IPS-NIHi7 (cell line): ENCODE measurements at regions not wholly inside any gene's neighbourhood (a gene's known extent, or its start where the extent isn't known, plus 50 kb on each side); places are given as distances from the start of the nearest gene placed in this dataset.

Experiments
- DNase-seq: peaks from one replicate; pipeline ENCODE4 v3.0.0; 2012; ENCODE audit warnings: mixed read lengths; ENCODE audit errors: extremely low spot score

DNA sequence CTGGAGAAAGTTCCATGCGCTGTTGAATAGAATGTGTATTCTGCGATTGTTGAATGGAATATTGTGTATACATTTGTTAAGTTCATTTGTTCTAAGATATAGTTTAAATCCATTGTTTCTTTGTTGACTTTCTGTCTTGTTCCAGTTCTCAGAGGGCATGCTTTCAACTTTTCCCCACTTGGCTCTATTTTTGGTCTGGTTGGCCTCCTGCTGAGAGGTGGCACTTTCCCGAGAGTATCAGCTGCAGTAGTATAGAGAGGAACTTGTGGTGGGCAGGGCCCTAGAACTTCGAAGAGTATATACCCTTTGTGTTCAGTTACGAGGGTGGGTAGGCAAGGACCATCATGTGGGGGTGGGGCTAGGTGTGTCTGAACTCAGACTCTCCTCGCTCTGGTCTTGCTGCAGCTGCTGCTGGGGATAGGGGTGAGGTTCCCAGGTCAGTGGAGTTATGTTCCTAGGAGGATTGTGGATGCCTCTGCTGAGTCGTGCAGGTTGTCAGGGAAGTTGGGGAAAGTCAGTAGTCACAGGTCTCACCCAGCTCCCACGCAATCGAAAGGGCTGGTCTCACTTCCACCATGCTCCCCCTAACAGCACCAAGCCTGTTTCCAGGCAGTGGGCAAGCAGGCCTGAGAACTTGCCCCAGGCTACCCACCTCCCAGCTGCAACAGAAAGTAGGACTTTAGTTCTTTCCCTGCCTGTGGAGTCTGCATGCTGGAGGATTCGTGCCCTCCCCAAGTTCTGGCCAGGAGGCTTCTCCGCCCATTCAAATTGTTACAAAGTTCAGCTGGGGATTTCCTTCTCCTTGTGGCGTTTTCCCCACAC lies 118.9 kb upstream of the SSTR4 start:
- DNase-seq: no peak

DNA sequence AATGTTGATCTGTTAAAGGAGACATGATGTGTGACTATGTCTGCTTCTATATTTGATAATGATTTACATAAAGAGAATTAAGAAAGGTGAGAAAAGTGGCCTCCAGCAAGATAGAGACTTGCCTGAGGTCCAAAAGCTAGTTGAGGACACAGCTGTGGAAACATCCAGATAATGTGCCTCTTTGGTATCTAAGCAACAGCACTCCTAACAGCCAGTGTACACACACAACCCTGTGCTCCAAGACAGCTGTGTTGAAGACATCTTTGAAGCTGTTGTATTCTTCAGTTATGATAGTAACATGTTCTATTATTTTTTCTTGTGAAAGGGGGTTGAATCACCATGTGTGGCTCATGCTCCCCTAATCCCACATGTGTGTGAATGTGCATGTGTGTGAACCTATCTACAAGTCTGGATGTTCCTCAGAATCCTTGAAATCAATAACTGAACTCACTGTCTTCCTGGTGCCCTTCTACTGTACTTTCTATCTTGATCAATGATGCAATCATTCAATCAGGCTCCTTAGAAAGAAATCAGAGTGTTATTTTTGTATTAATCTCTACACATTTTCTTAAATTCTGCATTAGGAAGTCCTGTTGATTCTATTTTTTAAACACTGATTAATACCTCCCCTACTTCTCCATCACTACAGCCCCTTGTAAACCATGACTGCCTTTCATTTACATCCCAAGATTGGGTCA lies 116.7 kb upstream of the SSTR4 start:
- DNase-seq: no peak

DNA sequence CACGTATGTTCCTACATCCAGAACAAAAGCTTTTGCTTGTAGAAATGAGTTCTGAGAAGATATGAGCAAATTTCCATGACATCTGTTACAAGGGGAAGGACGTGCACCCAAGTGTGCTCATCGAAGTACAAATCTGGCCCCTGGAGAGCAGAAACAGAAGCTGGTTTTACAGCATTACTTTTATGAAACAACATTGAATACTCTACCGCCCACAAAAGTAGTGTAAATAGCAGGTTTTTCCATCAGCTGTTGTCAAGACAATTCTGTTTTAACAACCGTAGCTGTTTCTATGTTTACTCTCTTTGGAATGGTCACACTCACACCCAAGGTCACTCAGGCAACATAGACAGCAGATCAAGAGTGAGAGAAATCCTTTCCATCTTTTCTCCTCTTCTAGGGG lies 114.2 kb upstream of the SSTR4 start:
- DNase-seq: no peak

DNA sequence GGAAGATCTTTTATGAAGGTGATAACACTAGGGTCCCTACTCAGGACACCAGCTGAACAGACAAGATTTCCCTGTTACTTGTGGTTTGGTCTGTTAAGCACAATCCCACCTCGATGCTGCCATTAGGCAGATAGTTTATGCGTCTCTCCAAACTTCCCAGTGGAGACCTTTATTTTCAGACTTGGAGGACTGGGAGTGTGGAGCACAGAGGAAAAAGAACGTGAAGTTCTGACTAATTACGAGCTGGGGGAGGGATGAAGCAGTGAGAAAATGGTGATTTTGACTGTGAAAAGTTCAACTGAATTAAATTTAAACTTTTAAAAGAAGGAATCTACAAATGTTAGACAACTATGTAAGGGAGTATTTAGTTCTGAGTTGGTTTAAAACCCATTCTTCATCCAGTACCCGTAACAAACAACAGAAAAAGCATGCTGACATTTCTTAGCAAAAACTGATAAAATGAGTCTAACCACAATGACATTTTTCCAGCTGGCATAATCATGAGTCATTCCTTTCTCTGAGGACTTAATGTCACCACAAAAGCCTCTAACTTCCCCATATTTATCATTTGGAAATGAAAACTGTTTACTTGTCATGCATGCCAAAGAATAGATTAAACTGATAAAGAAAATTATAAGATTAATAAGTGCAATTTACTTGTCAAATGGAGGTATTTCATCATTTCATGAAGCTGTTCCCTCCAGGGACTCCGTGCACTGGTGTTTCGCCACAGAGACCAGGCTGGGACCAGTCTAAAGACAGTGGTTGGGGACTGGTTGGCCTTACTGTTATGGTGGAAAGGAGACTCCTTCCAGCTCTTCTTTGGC lies 113.3 kb upstream of the SSTR4 start:
- no peak for DNase-seq

DNA sequence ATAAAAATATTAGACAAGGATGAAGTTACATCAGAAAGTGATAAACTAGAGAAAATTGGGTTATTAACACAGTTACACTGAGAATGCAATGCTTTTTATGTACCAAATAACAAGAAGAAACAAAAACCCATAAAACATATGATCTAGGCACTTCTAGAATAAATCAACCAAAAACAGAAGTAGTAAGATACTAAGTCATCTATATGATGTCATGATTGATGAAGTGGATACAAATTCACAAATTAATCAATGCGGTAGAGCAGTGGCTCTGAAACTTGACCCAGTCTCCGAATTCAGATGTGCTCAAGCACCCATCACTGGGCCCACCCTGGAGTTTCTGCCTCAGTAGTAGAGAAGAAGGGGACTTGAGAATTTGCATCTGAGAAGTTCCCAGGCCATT lies 112.1 kb upstream of the SSTR4 start:
- no peak for DNase-seq

DNA sequence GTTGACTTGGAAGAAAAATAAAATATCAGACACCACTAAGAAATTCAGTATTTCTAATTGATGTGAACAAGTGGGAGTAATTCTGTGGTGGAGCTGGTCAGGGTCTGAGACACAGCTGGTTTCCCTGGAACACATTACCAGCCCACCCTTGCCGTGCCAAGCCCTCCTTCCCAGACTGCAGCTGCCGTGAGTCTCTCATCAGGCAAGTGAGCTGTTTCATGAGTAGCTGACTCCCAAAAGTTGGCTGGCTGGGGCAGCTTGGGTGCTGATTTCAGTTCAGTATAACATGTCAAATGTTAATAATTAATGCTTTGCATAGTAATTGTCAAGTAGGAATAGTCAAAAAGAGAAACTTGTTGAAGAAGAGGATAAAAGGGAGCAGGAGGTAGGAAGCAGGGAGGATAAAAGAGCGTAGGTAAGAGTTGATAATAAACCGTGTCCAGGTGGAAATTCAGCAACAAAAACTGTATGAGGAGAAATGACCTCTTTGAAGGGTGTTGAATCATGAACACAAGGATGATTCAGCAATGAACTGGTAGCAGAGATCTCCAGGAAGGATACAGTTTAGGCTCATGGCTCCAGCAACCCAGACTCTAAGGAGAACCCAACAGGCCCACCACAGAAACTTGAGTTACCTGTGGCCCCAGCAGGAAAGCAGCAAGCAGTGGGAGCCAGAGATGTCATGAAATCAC lies 110.9 kb upstream of the SSTR4 start:
- no peak for DNase-seq

DNA sequence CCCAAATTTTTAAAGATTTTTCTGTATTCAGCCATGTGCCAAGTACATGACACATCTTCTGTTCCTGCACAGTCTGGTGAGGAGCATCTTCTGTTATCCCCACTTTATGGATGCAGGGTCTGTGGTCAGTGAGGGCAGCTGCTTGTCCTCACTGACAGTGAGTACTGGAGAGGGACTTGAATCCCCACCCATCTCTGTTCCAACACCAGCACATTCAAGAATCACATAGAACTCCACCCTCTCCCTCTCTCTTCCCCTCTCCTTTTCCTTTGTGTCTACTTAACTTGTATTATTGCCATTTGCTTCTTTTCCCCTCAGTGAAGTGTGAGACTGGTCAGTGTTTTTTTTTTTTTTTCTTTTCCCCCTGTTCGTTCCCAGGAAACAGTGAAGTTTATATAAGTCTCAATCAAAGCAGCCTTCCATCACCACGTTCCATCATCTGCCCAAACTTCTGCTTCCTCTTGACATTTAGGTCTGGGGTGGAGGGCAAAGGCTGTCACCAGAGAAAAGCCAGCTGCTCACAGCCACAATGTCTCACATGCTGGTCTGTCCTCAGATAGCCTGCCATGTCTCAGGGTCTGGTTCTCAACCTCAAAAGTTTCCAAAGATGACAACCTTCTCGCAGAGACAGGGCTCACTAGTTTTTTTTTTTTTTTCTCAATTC lies 110.0 kb upstream of the SSTR4 start:
- DNase-seq: no peak

DNA sequence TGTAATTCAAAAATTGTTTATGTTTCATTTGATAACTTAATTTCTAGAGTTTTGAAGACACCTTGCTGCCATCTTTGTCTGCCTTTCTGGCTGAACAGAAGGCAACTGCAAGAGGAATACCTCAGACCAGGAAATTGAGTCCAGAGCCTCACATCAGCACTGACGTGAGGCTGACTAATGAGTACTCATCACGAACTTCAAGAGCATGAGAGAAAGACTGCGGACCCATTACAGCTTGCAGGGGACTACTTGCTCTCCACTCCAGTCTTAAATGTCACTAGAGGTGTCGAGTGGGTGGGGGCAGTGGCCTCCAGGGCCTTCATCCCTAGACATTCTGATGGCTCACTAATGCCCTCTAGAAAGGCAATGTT lies 109.5 kb upstream of the SSTR4 start:
- DNase-seq: no peak

DNA sequence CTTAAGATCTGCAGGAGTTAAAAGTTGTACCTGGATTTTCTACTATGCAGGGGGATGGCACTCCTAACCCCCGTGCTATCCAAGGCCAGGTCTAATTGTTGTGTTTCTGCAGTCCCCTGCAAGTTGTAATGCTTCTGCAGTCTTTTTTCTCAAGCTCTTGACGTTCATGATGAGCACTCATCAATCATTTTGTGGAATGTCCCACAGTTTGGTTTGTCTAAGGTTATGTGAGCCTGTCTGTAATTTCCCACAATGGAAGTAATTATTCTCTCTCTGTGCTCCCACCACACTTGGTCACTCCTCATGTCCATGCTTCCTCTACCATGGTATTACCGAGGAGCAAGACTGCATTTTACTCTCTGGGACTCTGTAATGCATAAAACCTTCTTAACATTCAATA lies 107.6 kb upstream of the SSTR4 start:
- no peak for DNase-seq

DNA sequence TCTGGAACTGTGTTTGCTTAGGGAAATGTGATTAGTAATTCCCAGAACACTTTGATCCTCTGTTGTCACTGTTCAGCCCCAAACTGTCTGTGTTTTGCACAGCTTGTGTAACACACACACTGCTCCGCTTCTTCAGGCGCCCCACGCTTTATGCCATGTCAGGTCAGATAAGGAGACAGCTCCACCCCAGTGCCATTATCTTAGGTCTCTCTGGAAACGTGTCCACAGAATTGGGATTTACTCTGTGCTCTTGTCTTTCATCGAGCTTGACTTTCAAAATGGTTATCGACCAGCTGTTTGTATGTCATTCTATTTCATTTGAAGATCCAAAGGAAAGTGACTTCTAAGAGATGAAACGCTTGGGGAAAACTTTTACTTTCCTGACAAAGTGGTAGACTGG lies 106.4 kb upstream of the SSTR4 start:
- no peak for DNase-seq

DNA sequence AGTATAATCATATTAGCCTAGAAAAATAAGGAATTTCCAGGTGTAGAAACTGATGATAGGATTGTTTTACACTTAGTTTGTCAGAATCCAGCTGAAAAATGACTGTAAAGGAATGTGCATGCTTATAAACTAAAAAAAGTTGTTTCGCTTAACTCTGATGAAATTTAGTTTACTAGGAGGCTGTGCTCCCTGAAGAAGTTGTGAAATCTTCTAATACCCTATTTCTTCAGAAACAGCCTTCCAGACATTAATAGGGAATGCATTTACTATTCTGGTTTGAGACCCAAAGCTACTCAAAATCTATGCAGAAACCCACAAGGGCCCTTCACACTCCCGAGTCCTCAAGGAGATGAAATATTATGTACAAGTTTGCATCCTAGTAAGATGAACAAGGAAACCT lies 105.5 kb upstream of the SSTR4 start:
- DNase-seq: no peak

DNA sequence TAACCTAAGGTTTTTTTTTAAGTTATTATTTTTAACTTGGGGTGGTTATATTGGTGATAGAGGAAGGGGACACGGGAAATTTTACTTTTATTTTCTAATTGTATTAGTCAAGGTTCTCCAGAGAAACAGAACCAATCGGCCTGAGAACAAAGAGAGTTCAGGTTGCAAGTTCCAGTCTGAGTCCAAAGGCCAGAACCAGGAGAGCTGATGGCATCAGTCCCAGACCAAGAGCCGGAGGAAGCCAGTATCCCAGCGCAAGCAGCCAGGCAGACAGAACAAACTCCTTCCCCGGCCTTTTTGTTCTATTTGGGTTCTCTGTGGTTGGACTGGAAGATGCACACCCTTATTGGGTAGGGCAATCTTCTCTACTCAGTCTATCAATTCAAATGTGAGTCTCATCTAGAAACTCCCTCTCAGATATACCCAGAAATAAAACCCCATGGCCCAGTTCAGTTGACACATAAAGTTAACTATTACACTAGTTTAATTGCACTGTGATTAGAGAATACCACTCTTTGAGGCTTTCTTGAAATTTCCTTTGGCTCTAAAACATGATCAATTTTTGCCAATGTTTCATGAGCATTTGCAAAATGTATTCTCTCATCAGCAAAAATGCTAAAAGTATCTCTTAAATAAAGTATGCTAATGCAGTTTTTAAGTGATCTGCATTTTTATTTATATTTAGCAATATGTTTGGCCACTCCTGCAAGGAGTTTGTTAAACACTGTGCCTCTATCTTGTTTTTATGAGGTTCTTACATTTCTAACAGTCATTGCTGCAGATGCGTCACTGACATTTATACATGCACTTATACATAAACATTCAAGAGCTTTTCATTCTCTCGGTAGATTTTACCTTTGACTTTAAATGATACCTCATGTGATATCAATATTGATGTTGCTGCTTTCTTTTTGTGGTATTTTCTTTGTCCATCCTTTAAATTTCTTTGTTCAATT lies 103.2 kb upstream of the SSTR4 start:
- no peak for DNase-seq

DNA sequence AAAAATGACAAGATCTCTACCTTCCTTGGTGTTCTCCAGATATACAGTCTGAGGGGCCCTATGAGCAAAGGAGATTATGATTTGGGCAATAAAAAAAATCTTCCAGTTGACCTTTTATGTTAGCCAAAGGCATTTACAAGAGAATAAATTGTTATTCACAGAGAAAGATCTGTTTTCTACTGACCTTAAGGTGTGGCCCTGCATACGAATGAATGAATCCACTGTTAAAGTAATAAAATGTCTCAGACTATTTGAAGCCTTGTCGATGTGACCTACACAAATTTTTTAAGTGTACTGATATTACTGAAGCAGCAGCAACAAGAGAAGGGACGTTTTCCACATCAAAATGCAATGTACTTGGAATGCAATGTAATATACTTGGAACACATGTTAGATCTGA lies 95.9 kb upstream of the SSTR4 start:
- DNase-seq: no peak

DNA sequence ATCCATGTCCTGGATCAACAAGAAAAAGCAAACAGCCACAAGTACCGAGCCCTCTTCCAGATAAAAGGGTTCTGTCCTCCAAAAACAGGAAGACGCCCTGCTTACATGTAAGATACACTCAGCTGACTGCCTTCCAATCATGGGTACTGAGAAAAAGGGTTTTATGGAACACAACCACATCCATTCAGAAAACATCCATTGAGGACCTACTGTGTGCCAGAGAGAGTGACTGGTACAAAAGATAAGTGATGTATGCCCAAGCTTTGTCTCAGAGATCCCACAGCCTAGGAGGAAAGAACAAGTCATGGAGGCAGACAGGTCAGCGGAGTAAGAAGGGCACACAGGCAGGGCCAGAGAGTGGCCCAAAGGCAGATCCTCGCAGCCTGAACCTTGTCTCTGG lies 94.8 kb upstream of the SSTR4 start:
- no peak for DNase-seq

DNA sequence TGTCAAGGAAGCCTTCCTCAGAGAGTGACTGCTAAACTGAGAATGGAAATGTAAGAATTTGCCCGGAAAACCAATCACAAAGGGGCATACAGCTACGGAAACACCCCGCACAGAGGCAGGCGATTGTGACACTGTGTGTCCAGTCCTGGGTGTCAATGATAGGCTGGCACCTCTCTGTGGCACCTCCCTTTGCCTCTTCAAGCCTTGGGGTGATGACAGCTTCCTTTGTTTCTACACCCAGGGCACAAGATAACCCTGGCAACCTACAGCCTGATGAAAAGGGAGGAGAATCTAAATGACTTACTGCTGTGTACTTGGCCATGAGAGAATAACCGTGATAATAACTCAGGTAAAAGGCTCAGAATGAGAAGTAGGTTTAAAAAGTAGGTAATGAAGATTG lies 93.6 kb upstream of the SSTR4 start:
- no peak for DNase-seq

DNA sequence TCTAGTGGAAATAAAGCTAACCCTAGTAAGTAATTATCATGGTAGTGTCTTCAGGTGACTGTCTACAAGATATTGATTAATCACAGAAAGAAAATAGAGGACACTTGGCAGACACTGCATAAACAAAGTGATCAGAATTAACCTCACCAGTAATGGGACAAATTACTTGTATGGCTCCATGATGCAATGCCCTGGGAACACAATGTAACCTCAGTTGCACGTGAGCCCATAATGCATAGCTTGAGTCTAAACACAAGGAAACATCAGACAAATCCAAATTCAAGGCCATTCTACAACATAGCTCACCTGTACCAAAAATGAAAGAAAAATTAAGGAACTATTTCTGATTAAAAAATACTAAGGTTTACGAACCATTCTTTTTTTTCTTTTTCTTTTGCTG lies 92.4 kb upstream of the SSTR4 start:
- DNase-seq: no peak

DNA sequence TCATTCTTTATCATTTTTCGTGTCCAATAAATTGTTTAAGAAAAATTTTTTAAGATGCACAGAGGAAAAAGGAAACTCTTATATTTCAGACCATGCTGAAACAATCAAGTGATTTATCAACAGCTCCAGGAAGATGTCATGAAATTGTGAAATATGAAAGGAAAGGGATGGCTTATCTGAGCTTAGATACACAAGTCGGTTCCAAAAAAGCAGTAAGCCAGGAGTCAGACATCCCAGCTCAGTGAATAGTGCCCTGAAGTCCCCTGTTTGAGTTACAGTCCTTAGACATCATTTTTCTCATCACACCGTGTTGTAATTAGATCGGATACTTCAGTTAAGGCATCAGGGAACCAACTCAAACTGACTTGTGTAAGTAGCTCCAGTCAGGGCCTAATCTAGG lies 91.0 kb upstream of the SSTR4 start:
- DNase-seq: no peak

DNA sequence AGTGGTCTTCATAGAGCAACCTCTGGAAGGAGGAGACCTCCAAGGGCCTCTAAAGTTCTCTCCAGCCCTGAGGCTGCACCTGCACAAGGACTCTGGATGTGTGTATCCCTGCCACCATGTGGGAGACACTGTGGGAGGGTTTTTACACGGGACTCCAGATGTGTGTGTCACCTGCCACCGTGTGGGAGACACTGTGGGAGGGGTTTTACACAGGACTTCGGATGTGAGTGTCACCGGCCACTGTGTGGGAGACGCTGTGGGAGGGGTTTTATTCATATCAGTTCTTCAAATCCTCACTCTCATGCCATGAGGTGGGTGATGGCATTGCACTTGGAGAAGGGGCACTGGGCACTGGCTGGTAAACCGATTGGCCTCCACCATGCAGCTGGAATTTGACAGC lies 90.2 kb upstream of the SSTR4 start:
- DNase-seq: no peak

DNA sequence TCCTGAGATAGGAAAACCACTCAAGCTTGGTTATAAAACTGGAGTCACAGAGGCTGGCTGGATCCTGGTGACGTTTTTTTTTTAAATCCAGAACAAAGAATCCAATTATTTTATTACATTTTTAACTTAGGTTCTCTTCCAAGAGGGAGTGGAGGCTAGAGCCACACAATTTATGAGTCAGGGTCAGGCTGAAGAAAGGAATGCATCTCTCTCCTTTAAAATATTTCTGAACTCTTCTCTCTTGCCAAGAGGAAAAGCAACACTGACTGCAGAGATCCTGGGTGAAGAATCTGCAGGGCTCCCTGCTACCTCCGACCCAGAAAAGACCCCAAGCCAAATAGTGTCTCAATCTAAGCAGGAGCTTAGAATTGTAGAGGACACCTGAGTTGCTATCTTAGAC lies 88.5 kb upstream of the SSTR4 start:
- no peak for DNase-seq

DNA sequence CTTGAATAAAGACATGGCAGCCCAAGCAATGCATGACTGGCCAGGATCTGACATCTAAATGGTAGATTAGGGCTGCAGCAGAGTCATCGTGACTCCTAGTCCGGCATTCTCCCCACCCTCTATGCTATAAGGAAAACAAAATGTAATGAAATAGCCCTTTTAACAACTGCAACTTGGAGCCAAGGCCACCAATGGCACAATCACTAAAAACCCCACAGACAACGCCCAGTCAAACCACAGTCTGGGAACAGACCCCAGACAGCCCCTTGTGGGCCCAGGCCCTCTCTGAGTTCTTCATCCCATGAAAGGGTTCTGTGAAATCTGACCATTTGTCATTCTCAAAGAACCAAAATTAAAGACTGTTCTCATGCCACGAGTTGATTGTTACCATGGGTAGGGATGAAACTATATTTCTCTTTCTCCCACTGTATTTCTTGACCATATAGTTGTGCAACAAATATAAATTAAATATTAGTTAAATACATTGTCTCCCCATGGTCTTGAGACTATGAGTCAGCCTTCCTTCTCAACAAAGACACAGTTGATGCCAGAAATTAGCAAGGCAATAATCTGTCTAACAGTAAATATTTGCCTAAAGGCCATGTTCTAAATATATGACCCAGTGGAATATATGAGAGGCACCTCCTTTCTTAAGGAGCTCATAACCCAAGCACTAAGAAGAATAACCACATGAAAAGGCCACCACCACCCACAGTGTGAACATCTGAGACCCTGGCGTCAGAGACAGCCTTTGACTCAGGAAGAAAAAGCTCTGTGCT lies 85.6 kb upstream of the SSTR4 start:
- no peak for DNase-seq
